ENCODE measurements at regions not wholly inside any gene's neighbourhood (a gene's known extent, or its start where the extent isn't known, plus 50 kb on each side); places are given as distances from the start of the nearest gene placed in this dataset.

DNA sequence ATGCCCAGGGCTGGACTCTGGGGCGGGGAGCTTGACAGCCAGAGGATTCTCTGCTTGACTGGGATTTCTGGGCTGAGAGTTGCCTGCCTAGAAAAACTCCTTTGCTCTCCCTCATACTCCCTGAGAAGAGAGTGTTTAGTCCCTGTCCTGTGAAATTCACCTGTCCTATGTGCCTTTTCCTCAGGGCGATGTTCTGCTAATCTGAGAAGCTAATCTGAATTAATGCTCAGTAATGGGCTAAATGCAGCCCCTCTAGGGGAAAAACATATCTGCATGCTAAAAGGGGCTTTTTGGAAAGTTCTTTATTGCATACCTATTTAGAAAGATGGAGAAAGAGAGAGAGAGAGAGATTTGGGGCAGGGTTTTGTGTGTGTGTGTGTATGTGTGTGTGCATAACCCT lies 454.4 kb downstream of the GATA3 start:
- TF ChIP-seq EZH2 (IDR thresholded peaks at IDR 0.05), result no peak
- TF ChIP-seq, protein P1, sequence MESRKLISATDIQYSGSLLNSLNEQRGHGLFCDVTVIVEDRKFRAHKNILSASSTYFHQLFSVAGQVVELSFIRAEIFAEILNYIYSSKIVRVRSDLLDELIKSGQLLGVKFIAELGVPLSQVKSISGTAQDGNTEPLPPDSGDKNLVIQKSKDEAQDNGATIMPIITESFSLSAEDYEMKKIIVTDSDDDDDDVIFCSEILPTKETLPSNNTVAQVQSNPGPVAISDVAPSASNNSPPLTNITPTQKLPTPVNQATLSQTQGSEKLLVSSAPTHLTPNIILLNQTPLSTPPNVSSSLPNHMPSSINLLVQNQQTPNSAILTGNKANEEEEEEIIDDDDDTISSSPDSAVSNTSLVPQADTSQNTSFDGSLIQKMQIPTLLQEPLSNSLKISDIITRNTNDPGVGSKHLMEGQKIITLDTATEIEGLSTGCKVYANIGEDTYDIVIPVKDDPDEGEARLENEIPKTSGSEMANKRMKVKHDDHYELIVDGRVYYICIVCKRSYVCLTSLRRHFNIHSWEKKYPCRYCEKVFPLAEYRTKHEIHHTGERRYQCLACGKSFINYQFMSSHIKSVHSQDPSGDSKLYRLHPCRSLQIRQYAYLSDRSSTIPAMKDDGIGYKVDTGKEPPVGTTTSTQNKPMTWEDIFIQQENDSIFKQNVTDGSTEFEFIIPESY (IDR thresholded peaks at IDR 0.05; ENCODE audit: extremely low read depth, insufficient replicate concordance, low read length), result no peak

Measured in HCT116 (cell line).